ENCODE measurements at regions not wholly inside any gene's neighbourhood (a gene's known extent, or its start where the extent isn't known, plus 50 kb on each side); places are given as distances from the start of the nearest gene placed in this dataset.

GRCh38 chr18:1530650-1531049 lies 626.0 kb downstream of the ADCYAP1 start:
- no peaks in the 10 kb centered on the region for H3K27me3 ChIP-seq
- H3K27ac ChIP-seq = no peak overlapping the region
- no peaks in the 10 kb centered on the region for H3K4me1 ChIP-seq
- H3K4me3 ChIP-seq = no peak overlapping the region
- H3K36me3 ChIP-seq = no peaks in the 10 kb centered on the region
- TF ChIP-seq POLR2AphosphoS5 (IDR thresholded peaks at IDR 0.05) = no peak
- no peak for TF ChIP-seq POLR2A (IDR thresholded peaks at IDR 0.05)
- TF ChIP-seq CTCF (IDR thresholded peaks at IDR 0.05) = no peak
- TF ChIP-seq EP300 (IDR thresholded peaks at IDR 0.05) = no peak
- no peaks in the 10 kb centered on the region for H3K9me3 ChIP-seq
- DNase-seq = no peak
- intact Hi-C loops (cut with DNase I; ENCODE audit: low total_unique reads) = no loop called here

- TF ChIP-seq POLR2AphosphoS5 (IDR thresholded peaks at IDR 0.05) (no peak), CTCF (IDR thresholded peaks at IDR 0.05) (no peak), EP300 (IDR thresholded peaks at IDR 0.05) (no peak), POLR2A (IDR thresholded peaks at IDR 0.05) (no peak)
- Histone ChIP-seq H3K36me3 (no peaks in the 10 kb centered on the region), H3K27ac (no peak overlapping the region), H3K9me3 (no peaks in the 10 kb centered on the region), H3K4me3 (no peak overlapping the region), H3K4me1 (no peaks in the 10 kb centered on the region), H3K27me3 (no peaks in the 10 kb centered on the region)
- 69 to 92% (median 85%) methylated on average over 2 of the region's 2 CpGs for WGBS, 5 donors
- DNase-seq = no peak
- intact Hi-C loops (cut with DNase I; ENCODE audit: low total_unique reads) = no loop called here
Measured at GRCh38 chr18:1539276-1539675, 634.6 kb downstream of the ADCYAP1 start.

GRCh38 chr18:1541478-1541877 lies 636.8 kb downstream of the ADCYAP1 start:
- no peaks in the 10 kb centered on the region for H3K27me3 ChIP-seq
- no peak overlapping the region for H3K27ac ChIP-seq
- no peak overlapping the region for H3K4me3 ChIP-seq
- TF ChIP-seq POLR2AphosphoS5 (IDR thresholded peaks at IDR 0.05) (no peak), EP300 (IDR thresholded peaks at IDR 0.05) (no peak), CTCF (IDR thresholded peaks at IDR 0.05) (no peak), POLR2A (IDR thresholded peaks at IDR 0.05) (no peak)
- no peaks in the 10 kb centered on the region for H3K36me3 ChIP-seq
- intact Hi-C loops (cut with DNase I; ENCODE audit: low total_unique reads) = no loop called here
- no peaks in the 10 kb centered on the region for H3K9me3 ChIP-seq
- no peak for DNase-seq
- WGBS, 5 donors = 67 to 82% (median 79%) methylated on average over 8 of the region's 8 CpGs
- no peaks in the 10 kb centered on the region for H3K4me1 ChIP-seq

- intact Hi-C loops (cut with DNase I; ENCODE audit: low total_unique reads) = no loop called here
- H3K36me3 ChIP-seq = no peaks in the 10 kb centered on the region
- TF ChIP-seq POLR2AphosphoS5 (IDR thresholded peaks at IDR 0.05) (no peak), CTCF (IDR thresholded peaks at IDR 0.05) (no peak), POLR2A (IDR thresholded peaks at IDR 0.05) (no peak), EP300 (IDR thresholded peaks at IDR 0.05) (no peak)
- no peaks in the 10 kb centered on the region for H3K9me3 ChIP-seq
- no peak overlapping the region for H3K27ac ChIP-seq
- H3K4me3 ChIP-seq = no peak overlapping the region
- WGBS, 5 donors = 74 to 85% (median 80%) methylated on average over 1 to 2 of the region's 2 CpGs
- H3K4me1 ChIP-seq = no peaks in the 10 kb centered on the region
- no peak for DNase-seq
- H3K27me3 ChIP-seq = no peaks in the 10 kb centered on the region
Measured at GRCh38 chr18:1542230-1542774, 637.6 kb downstream of the ADCYAP1 start.

All from stomach (tissue), 8 donors.